ENCODE measurements at regions not wholly inside any gene's neighbourhood (a gene's known extent, or its start where the extent isn't known, plus 50 kb on each side); places are given as distances from the start of the nearest gene placed in this dataset.

DNA sequence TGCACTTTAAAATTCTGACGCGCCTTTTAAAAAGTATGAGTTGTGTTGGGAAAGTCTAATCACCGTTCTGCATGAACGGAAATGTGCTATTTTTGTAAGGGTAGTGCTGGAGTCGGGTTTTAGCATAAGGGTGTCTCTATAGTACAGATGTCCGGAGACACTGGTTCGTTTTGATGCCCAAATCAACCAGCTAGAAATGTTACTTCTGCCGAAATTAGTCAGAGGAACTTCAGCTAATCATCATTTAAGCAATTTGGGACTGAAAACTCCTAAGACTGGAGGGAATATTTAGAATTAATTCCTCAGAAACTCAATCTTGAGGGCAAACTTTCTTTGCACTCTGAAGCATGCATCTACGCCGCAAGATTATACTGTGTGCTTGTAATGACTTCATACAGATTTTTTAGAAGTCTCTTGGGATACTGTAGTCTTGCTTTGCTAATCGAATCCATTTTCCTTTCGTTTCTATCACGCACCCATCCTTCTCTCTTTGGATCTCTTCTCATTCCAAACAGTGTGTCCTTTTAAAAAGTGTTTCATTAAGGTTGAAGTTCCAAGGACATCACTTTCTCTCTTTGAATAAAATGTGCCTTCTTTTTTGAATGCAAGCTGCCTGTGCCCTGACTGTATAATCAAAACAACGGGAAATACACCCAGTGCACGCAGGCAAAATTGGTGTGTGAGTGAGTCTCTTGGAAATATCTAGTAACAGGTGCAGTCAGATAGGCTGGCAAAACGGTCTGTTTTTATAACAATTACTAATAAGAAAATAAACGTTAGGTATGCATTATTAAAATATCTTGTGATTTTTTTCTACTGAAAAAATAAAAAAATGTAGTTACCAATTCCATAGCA is 270.9 kb upstream of the TCF4 start:
- no peak for TF ChIP-seq EP300 (IDR thresholded peaks at IDR 0.05)
- TF ChIP-seq, protein P1, sequence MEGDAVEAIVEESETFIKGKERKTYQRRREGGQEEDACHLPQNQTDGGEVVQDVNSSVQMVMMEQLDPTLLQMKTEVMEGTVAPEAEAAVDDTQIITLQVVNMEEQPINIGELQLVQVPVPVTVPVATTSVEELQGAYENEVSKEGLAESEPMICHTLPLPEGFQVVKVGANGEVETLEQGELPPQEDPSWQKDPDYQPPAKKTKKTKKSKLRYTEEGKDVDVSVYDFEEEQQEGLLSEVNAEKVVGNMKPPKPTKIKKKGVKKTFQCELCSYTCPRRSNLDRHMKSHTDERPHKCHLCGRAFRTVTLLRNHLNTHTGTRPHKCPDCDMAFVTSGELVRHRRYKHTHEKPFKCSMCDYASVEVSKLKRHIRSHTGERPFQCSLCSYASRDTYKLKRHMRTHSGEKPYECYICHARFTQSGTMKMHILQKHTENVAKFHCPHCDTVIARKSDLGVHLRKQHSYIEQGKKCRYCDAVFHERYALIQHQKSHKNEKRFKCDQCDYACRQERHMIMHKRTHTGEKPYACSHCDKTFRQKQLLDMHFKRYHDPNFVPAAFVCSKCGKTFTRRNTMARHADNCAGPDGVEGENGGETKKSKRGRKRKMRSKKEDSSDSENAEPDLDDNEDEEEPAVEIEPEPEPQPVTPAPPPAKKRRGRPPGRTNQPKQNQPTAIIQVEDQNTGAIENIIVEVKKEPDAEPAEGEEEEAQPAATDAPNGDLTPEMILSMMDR (IDR thresholded peaks at IDR 0.05), result no peak
